Left lung (tissue), 4 donors: ENCODE measurements at regions not wholly inside any gene's neighbourhood (a gene's known extent, or its start where the extent isn't known, plus 50 kb on each side); places are given as distances from the start of the nearest gene placed in this dataset.

ENCODE experiments used
- ATAC-seq: fragments of 200-7000 bp; cut with Tn5 transposase; one replicate; pipeline ENCODE4 v1.9.1; 2020; ENCODE audit warnings: moderate library complexity
- DNase-seq, 4 donors: peaks; one replicate each; pipeline ENCODE4 v3.0.0-alpha.2; 2013 to 2020
- H3K27ac ChIP-seq, 2 donors: fragments of 200-600 bp; sonication (generic) in 1 of 2; one replicate each; pipeline versions ENCODE4 v1.5.0 to v1.8.0; 2020 to 2021
- H3K27me3 ChIP-seq, 2 donors: fragments of 200-600 bp; sonication (generic) in 1 of 2; one replicate each; pipeline versions ENCODE4 v1.5.0 to v1.8.0; 2020 to 2021
- H3K36me3 ChIP-seq, 2 donors: fragments of 200-600 bp; sonication (generic) in 1 of 2; one replicate each; pipeline versions ENCODE4 v1.5.0 to v1.8.0; 2020 to 2021
- H3K4me1 ChIP-seq, 2 donors: fragments of 200-600 bp; one replicate each; pipeline ENCODE4 v1.8.0; 2021
- H3K4me3 ChIP-seq, 2 donors: fragments of 200-600 bp; sonication (generic) in 1 of 2; one replicate each; pipeline versions ENCODE4 v1.5.0 to v1.8.0; 2020 to 2021; ENCODE audit warnings: mild to moderate bottlenecking in 1 of 2
- H3K9me3 ChIP-seq, 2 donors: fragments of 200-600 bp; sonication (generic) in 1 of 2; one replicate each; pipeline versions ENCODE4 v1.5.0 to v1.8.0; 2020 to 2021
- intact Hi-C, 2 donors: fragments of 100-400 bp; cut with DNase I; formaldehyde crosslinking; loops; one replicate each; pipeline versions ENCODE4 v1.11.2 to v1.14.2; 2022
- TF ChIP-seq, protein P1 (sequence below), 2 donors: fragments of 200-600 bp; sonication (generic) in 1 of 2; IDR thresholded peaks; one replicate each; pipeline versions ENCODE4 v1.5.0 to v1.8.0; 2021; ENCODE audit warnings: antibody characterized with exemption in 2 of 2
- donor health status: DM: no; HTN: yes; CAD: no.
- donor health status: DM: no; HTN: no; CAD: no.

GRCh38 chr4:30972542-30972941 is 252.4 kb downstream of the PCDH7 start:
- Histone ChIP-seq H3K4me3 (no peak overlapping the region), H3K27ac (no peak overlapping the region), H3K36me3 (no peaks in the 10 kb centered on the region), H3K27me3 (no peaks in the 10 kb centered on the region), H3K4me1 (no peaks in the 10 kb centered on the region), H3K9me3 (no peaks in the 10 kb centered on the region)
- ATAC-seq (no peak), DNase-seq (no peak)
- intact Hi-C loops = no loop called here
- TF ChIP-seq, protein P1, sequence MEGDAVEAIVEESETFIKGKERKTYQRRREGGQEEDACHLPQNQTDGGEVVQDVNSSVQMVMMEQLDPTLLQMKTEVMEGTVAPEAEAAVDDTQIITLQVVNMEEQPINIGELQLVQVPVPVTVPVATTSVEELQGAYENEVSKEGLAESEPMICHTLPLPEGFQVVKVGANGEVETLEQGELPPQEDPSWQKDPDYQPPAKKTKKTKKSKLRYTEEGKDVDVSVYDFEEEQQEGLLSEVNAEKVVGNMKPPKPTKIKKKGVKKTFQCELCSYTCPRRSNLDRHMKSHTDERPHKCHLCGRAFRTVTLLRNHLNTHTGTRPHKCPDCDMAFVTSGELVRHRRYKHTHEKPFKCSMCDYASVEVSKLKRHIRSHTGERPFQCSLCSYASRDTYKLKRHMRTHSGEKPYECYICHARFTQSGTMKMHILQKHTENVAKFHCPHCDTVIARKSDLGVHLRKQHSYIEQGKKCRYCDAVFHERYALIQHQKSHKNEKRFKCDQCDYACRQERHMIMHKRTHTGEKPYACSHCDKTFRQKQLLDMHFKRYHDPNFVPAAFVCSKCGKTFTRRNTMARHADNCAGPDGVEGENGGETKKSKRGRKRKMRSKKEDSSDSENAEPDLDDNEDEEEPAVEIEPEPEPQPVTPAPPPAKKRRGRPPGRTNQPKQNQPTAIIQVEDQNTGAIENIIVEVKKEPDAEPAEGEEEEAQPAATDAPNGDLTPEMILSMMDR (IDR thresholded peaks at IDR 0.05) = no peak

- intact Hi-C loops = no loop called here
- Histone ChIP-seq H3K9me3 (no peaks in the 10 kb centered on the region), H3K36me3 (no peaks in the 10 kb centered on the region), H3K27me3 (no peaks in the 10 kb centered on the region), H3K4me1 (no peaks in the 10 kb centered on the region), H3K4me3 (no peak overlapping the region), H3K27ac (no peak overlapping the region)
- TF ChIP-seq, protein P1 (IDR thresholded peaks at IDR 0.05) = no peak
- DNase-seq = no peak
- ATAC-seq = no peak
Measured at GRCh38 chr4:30973993-30974392, 253.8 kb downstream of the PCDH7 start.

GRCh38 chr4:30979402-30979801 is 259.2 kb downstream of the PCDH7 start:
- DNase-seq (no peak), ATAC-seq (no peak)
- no peaks in the 10 kb centered on the region for H3K27me3 ChIP-seq
- H3K27ac ChIP-seq = no peak overlapping the region
- no peaks in the 10 kb centered on the region for H3K9me3 ChIP-seq
- TF ChIP-seq, protein P1 (IDR thresholded peaks at IDR 0.05) = no peak
- intact Hi-C loops = no loop called here
- no peaks in the 10 kb centered on the region for H3K4me1 ChIP-seq
- no peak overlapping the region for H3K4me3 ChIP-seq
- no peaks in the 10 kb centered on the region for H3K36me3 ChIP-seq

DNA sequence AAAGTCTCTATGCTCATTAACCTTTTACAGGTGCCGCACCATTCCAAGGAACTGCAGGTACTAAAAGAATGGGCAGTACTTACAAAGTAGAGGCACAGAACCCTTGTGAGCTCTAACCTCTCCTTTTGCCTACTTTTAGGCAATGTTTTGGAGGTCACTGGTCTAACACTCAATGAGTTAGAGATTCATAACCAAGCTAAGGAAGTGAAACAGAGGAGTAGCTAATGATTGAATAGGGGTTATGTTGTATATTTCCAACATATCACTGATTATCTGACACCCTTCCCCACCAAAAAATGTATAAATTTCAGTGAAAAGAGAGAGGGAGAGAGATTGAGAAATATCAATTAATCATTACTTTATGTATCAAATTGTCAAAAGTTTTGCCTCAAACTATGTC is 269.3 kb downstream of the PCDH7 start:
- intact Hi-C loops = no loop called here
- Histone ChIP-seq H3K27me3 (no peaks in the 10 kb centered on the region), H3K4me1 (no peaks in the 10 kb centered on the region), H3K9me3 (no peaks in the 10 kb centered on the region), H3K4me3 (no peak overlapping the region), H3K36me3 (no peaks in the 10 kb centered on the region), H3K27ac (no peak overlapping the region)
- ATAC-seq (no peak), DNase-seq (no peak)
- TF ChIP-seq, protein P1 (IDR thresholded peaks at IDR 0.05) = no peak

GRCh38 chr4:30996841-30997240 is 276.7 kb downstream of the PCDH7 start:
- TF ChIP-seq, protein P1 (IDR thresholded peaks at IDR 0.05) = no peak
- H3K36me3 ChIP-seq = no peaks in the 10 kb centered on the region
- peaks cover 0 to 4% of the 10 kb centered on the region in 2 donors for H3K9me3 ChIP-seq
- H3K27me3 ChIP-seq = no peaks in the 10 kb centered on the region
- intact Hi-C loops = no loop called here
- no peak for ATAC-seq
- DNase-seq = no peak
- no peaks in the 10 kb centered on the region for H3K4me1 ChIP-seq
- no peak overlapping the region for H3K4me3 ChIP-seq
- no peak overlapping the region for H3K27ac ChIP-seq
